Cardiac muscle cell (in vitro differentiated cells and primary cell): ENCODE measurements at regions not wholly inside any gene's neighbourhood (a gene's known extent, or its start where the extent isn't known, plus 50 kb on each side); places are given as distances from the start of the nearest gene placed in this dataset.

Source experiments
- DNase-seq, 2 donors: peaks; one replicate each; pipeline versions ENCODE4 v3.0.0 to v3.0.0-alpha.2; 2010 to 2017; ENCODE audit warnings: low read depth in 1 of 2, low spot score in 1 of 2
- H3K27ac ChIP-seq: fragments of 200-600 bp; sonication (generic); 2 replicates; pipeline ENCODE4 v1.5.1; 2016
- H3K27me3 ChIP-seq: fragments of 200-600 bp; sonication (generic); 2 replicates; pipeline ENCODE4 v1.6.0; 2016; ENCODE audit warnings: control low read depth
- H3K36me3 ChIP-seq: fragments of 200-600 bp; sonication (generic); 2 replicates; pipeline ENCODE4 v1.5.1; 2016; ENCODE audit warnings: control low read depth
- H3K4me1 ChIP-seq: fragments of 200-600 bp; sonication (generic); 2 replicates; pipeline ENCODE4 v1.8.1; 2017; ENCODE audit warnings: low read depth, mild to moderate bottlenecking, mixed run types
- H3K4me3 ChIP-seq: fragments of 200-600 bp; sonication (generic); 2 replicates; pipeline ENCODE4 v1.5.1; 2016; ENCODE audit warnings: mild to moderate bottlenecking
- H3K9me3 ChIP-seq: fragments of 200-600 bp; sonication (generic); 2 replicates; pipeline ENCODE4 v1.5.1; 2017; ENCODE audit warnings: low read depth, mild to moderate bottlenecking, control low read depth
- TF ChIP-seq, protein P1 (sequence below): IDR thresholded peaks from 2 replicates; pipeline ENCODE4 v1.5.1; 2012; ENCODE audit warnings: low read depth, mild to moderate bottlenecking, low read length

DNA sequence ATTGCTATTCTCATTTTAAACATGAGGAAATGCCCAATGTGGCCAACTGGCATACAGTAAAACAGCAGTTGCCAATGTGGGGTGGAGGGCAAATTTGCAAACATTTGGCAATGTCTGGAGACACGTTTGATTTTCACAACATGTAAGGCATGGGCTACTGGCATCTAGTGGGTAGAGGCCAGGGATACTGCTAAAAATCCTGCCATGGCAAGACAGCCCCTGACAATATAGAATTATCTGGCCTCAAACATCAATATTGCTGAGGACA, 168.6 kb downstream of the KCNE4 start:
- H3K9me3 ChIP-seq: no peaks in the 10 kb centered on the region
- no peaks in the 10 kb centered on the region for H3K4me1 ChIP-seq
- TF ChIP-seq, protein P1, sequence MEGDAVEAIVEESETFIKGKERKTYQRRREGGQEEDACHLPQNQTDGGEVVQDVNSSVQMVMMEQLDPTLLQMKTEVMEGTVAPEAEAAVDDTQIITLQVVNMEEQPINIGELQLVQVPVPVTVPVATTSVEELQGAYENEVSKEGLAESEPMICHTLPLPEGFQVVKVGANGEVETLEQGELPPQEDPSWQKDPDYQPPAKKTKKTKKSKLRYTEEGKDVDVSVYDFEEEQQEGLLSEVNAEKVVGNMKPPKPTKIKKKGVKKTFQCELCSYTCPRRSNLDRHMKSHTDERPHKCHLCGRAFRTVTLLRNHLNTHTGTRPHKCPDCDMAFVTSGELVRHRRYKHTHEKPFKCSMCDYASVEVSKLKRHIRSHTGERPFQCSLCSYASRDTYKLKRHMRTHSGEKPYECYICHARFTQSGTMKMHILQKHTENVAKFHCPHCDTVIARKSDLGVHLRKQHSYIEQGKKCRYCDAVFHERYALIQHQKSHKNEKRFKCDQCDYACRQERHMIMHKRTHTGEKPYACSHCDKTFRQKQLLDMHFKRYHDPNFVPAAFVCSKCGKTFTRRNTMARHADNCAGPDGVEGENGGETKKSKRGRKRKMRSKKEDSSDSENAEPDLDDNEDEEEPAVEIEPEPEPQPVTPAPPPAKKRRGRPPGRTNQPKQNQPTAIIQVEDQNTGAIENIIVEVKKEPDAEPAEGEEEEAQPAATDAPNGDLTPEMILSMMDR: no peak
- no peak overlapping the region for H3K4me3 ChIP-seq
- H3K36me3 ChIP-seq: no peaks in the 10 kb centered on the region
- no peak for DNase-seq
- no peaks in the 10 kb centered on the region for H3K27me3 ChIP-seq
- no peak overlapping the region for H3K27ac ChIP-seq

DNA sequence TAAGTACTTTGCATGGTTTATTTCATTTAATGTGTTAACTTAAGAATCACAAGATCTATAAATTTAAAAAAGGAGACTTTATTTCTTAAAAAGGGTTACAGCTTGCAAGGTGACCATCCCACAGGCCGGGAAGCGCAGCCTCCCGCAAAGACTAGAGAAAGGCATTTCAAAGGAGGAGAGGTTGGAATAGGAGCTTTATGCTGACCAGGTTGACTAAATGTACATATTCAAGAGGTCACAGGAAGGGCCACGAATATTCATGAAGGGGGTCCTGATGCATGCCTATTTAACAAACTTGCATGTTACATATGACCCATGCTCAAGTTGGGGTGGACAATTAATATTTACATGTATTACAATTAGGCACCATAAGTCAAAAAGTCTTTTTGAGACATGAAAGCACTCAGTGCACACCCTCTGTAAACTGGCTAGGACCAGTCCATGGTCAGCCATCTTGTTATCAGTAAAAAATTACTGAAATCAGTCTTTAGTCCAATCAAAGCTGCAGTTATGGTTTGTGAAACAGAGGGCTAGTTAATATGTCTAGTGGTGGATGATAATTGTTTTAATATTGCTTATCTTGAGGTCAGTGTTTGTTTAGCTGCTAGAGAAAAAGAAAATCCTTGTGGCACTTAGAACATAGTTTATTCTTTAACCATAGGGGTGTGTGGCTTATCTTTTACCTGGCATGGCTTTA, 169.3 kb downstream of the KCNE4 start:
- H3K27me3 ChIP-seq: no peaks in the 10 kb centered on the region
- TF ChIP-seq, protein P1: no peak
- DNase-seq: no peak
- no peak overlapping the region for H3K4me3 ChIP-seq
- no peak overlapping the region for H3K27ac ChIP-seq
- H3K9me3 ChIP-seq: no peaks in the 10 kb centered on the region
- H3K36me3 ChIP-seq: no peaks in the 10 kb centered on the region
- H3K4me1 ChIP-seq: no peaks in the 10 kb centered on the region

DNA sequence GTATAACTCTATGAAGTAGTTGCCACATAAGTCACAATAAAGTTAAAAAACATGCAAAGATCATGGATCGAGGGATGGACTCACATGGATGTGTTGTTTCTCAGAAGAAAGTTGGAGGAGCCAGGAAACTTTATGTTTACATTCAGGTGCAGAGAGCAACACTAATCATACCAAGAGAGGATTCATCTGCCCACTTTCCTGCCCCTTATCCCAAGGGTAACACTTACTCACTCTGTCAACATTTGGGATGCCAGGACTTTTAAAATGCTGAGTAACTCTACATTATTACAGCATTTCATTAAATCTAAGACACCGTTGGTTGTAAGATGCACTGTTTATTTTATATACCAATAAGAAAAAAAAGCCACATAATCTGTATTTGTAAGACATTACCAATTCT, 170.4 kb downstream of the KCNE4 start:
- Histone ChIP-seq H3K4me3 (no peak overlapping the region), H3K4me1 (no peaks in the 10 kb centered on the region), H3K9me3 (no peaks in the 10 kb centered on the region), H3K36me3 (no peaks in the 10 kb centered on the region), H3K27me3 (no peaks in the 10 kb centered on the region), H3K27ac (no peak overlapping the region)
- TF ChIP-seq, protein P1: no peak
- DNase-seq: no peak

DNA sequence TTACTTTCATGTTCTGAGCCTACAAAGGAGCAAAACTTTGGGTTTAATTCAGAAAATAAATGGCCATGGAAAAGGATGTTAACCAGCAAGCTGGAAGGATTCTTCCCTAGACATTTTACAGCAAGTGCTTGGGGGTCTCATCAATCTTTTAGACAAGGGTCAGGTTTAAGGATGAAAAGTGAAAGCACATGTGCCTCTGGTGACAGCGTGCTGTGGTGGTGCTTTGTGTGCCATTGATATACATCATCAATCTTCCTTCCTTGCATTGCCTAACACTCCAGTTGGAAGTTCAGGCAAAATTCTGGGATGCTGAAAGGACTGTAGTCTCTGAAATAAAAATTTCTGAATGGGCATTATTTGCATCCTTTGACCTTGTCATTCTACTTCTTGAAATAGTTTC, 171.2 kb downstream of the KCNE4 start:
- Histone ChIP-seq H3K27me3 (no peaks in the 10 kb centered on the region), H3K27ac (no peak overlapping the region), H3K4me3 (no peak overlapping the region), H3K4me1 (no peaks in the 10 kb centered on the region), H3K36me3 (no peaks in the 10 kb centered on the region), H3K9me3 (no peaks in the 10 kb centered on the region)
- TF ChIP-seq, protein P1: no peak
- no peak for DNase-seq

DNA sequence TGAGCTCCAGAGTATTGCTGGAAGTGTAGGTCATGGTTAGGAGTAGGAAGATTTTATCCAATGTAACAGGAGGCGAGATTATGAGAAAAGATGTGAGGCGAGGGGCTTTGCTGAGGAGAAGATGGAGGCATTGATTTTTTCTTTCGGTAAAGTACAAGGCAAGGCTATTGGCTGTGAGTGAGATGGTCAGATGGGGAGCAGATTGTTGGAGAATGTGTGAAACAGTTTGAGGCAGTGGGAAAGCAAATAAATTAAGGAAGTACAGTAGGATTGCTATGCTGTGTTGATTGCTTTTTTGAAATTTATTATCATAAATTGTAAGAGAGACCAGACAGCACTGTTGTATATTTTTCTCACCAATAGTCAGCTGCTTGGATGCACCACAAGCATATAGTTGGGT, 173.3 kb downstream of the KCNE4 start:
- no peak overlapping the region for H3K4me3 ChIP-seq
- DNase-seq: no peak
- H3K4me1 ChIP-seq: no peaks in the 10 kb centered on the region
- no peaks in the 10 kb centered on the region for H3K9me3 ChIP-seq
- no peaks in the 10 kb centered on the region for H3K36me3 ChIP-seq
- TF ChIP-seq, protein P1: no peak
- H3K27ac ChIP-seq: no peak overlapping the region
- H3K27me3 ChIP-seq: no peaks in the 10 kb centered on the region

DNA sequence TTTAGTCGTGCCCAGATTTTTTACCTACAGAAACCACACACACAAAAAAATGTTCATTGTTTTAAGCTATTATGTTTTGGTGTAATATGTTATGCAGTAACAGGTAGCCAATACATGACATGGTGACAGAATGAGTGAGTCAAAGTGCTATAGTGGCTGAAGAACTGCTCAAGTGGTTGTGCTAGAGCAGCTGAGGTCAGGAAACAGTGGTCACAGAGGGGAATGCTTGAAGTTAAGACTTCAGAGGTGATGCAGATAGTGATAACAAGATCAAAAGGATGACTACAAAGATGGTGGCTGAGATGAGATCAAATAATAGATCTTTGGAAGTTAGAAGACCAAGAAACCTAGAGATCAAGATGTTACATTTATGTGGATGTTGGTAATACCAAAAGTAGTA, 174.3 kb downstream of the KCNE4 start:
- Histone ChIP-seq H3K27ac (no peak overlapping the region), H3K36me3 (no peaks in the 10 kb centered on the region), H3K4me1 (no peaks in the 10 kb centered on the region), H3K4me3 (no peak overlapping the region), H3K27me3 (no peaks in the 10 kb centered on the region), H3K9me3 (no peaks in the 10 kb centered on the region)
- TF ChIP-seq, protein P1: no peak
- no peak for DNase-seq
